ENCODE measurements at regions not wholly inside any gene's neighbourhood (a gene's known extent, or its start where the extent isn't known, plus 50 kb on each side); places are given as distances from the start of the nearest gene placed in this dataset.

DNA sequence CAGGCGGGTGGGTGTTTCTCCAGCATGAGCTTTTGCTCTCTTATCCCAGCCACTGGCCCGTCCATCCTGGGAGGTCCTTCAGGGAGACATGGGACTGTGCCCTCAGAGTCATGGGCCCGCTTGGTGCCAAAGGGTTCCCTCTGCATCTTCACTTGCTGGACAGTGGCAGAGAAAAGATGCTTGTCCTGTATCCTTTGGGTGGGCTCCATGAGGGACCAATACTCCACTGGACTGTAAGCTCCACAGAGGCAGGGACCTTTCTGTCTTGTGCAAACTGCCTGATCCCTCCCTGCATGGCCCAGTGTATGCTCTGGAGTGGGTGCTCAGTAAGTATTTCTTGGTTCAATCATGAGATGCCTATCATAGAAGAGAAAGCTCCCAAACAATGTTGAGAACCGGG lies 184.8 kb upstream of the WSCD1 start:
- TF ChIP-seq, protein P1, sequence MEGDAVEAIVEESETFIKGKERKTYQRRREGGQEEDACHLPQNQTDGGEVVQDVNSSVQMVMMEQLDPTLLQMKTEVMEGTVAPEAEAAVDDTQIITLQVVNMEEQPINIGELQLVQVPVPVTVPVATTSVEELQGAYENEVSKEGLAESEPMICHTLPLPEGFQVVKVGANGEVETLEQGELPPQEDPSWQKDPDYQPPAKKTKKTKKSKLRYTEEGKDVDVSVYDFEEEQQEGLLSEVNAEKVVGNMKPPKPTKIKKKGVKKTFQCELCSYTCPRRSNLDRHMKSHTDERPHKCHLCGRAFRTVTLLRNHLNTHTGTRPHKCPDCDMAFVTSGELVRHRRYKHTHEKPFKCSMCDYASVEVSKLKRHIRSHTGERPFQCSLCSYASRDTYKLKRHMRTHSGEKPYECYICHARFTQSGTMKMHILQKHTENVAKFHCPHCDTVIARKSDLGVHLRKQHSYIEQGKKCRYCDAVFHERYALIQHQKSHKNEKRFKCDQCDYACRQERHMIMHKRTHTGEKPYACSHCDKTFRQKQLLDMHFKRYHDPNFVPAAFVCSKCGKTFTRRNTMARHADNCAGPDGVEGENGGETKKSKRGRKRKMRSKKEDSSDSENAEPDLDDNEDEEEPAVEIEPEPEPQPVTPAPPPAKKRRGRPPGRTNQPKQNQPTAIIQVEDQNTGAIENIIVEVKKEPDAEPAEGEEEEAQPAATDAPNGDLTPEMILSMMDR (optimal IDR thresholded peaks at IDR 0.05 in 1 of 3, IDR thresholded peaks at IDR 0.05 in 1 of 3, conservative IDR thresholded peaks at IDR 0.05 in 1 of 3; ENCODE audit: extremely low read depth in 1 of 3, insufficient read depth in 2 of 3, low read length in 3 of 3) = no peak
- no peak for TF ChIP-seq EZH2 (IDR thresholded peaks at IDR 0.05; ENCODE audit: low read length)

All from keratinocyte (primary cell).